GM19239 (cell line): ENCODE measurements at regions not wholly inside any gene's neighbourhood (a gene's known extent, or its start where the extent isn't known, plus 50 kb on each side); places are given as distances from the start of the nearest gene placed in this dataset.
A peak's percentile ranks its signal among the peaks of the same experiment; 100 is the strongest.
"Not testable (repeated sequence)": the region's sequence is repeated elsewhere in the genome, so short reads cannot be mapped to it uniquely, and the experiment has no call there.

Experiments used
- DNase-seq: peaks from one replicate; pipeline ENCODE4 v3.0.0; 2011; ENCODE audit warnings: low spot score; ENCODE audit not compliant: insufficient read length
- FAIRE-seq: peaks from 2 replicates; lab custom pipeline; 2011; peaks lifted over from hg19 to GRCh38; lab: Jason Lieb, UNC

GRCh38 chr4:77220828-77221613 is 64.0 kb downstream of the CCNG2 start:
- FAIRE-seq (no peak), DNase-seq (no peak)

- FAIRE-seq: no peak
These were observed 68.0 kb downstream of the CCNG2 start for GRCh38 chr4:77225022-77225421.

GRCh38 chr4:77226939-77227705 is 70.1 kb downstream of the CCNG2 start:
- no peak for DNase-seq
- FAIRE-seq: no peak

More at GRCh38 chr4:77225022-77225421, 68.0 kb downstream of the CCNG2 start:
- no peak for DNase-seq

- FAIRE-seq (no peak), DNase-seq (no peak)
These were observed 72.4 kb downstream of the CCNG2 start for GRCh38 chr4:77229433-77229832.

- FAIRE-seq (no peak), DNase-seq (no peak)
These were observed 75.6 kb downstream of the CCNG2 start for GRCh38 chr4:77232653-77233052.

GRCh38 chr4:77235289-77235854 is 78.4 kb downstream of the CCNG2 start:
- no peak for DNase-seq
- no peak for FAIRE-seq

GRCh38 chr4:77236806-77237205 is 79.8 kb downstream of the CCNG2 start:
- FAIRE-seq (no peak), DNase-seq (no peak)

GRCh38 chr4:77240469-77241066 is 83.6 kb downstream of the CCNG2 start:
- FAIRE-seq (peak; percentile 80), DNase-seq (peak; percentile 65)

GRCh38 chr4:77248805-77249204 is 91.8 kb downstream of the CCNG2 start:
- FAIRE-seq (no peak), DNase-seq (no peak)

- DNase-seq (no peak), FAIRE-seq (no peak)
These were observed 94.7 kb downstream of the CCNG2 start for GRCh38 chr4:77251751-77252150.

GRCh38 chr4:77263247-77263646 is 106.2 kb downstream of the CCNG2 start:
- no peak for DNase-seq
- FAIRE-seq: no peak

- not testable (repeated sequence) for DNase-seq, FAIRE-seq
These were observed 107.0 kb downstream of the CCNG2 start for GRCh38 chr4:77263976-77264375.

- DNase-seq (no peak), FAIRE-seq (no peak)
These were observed 107.8 kb downstream of the CCNG2 start for GRCh38 chr4:77264826-77265225.

- DNase-seq: no peak
- FAIRE-seq: no peak
These were observed 111.1 kb downstream of the CCNG2 start for GRCh38 chr4:77268108-77268507.

GRCh38 chr4:77269505-77269904 is 112.5 kb downstream of the CCNG2 start:
- DNase-seq (no peak), FAIRE-seq (no peak)

- no peak for DNase-seq
- no peak for FAIRE-seq
These were observed 116.4 kb downstream of the CCNG2 start for GRCh38 chr4:77273412-77273811.

- DNase-seq, FAIRE-seq: not testable (repeated sequence)
These were observed 122.1 kb downstream of the CCNG2 start for GRCh38 chr4:77279114-77279513.

- DNase-seq: no peak
- FAIRE-seq: no peak
These were observed 125.3 kb downstream of the CCNG2 start for GRCh38 chr4:77282305-77282704.

GRCh38 chr4:77284036-77284435 is 127.0 kb downstream of the CCNG2 start:
- DNase-seq: no peak

GRCh38 chr4:77286906-77287305 is 129.9 kb downstream of the CCNG2 start:
- DNase-seq (no peak), FAIRE-seq (no peak)

More at GRCh38 chr4:77284036-77284435, 127.0 kb downstream of the CCNG2 start:
- no peak for FAIRE-seq

GRCh38 chr4:77293426-77293825 is 136.4 kb downstream of the CCNG2 start:
- DNase-seq (no peak), FAIRE-seq (no peak)
